Right lobe of liver (tissue), 4 donors: ENCODE measurements at regions not wholly inside any gene's neighbourhood (a gene's known extent, or its start where the extent isn't known, plus 50 kb on each side); places are given as distances from the start of the nearest gene placed in this dataset.

Experiments used
- CTCF ChIP-seq, 4 donors: fragments of 200-600 bp in 3 of 4; fragments of 450-650 bp in 1 of 4; IDR thresholded peaks; one replicate each; pipeline versions ENCODE4 v1.5.1 to v1.8.0; 2016 to 2022; ENCODE audit warnings: antibody characterized with exemption in 4 of 4, mild to moderate bottlenecking in 2 of 4
- POLR2A ChIP-seq: fragments of 450-650 bp; IDR thresholded peaks from one replicate; pipeline ENCODE4 v1.6.1; 2017; ENCODE audit warnings: antibody characterized with exemption, mild to moderate bottlenecking
- donor health status: DM: no; HTN: no; CAD: no.
- donor health status: DM: no; HTN: no; CAD: no.
- donor health status: DM: no; HTN: yes; CAD: no.

DNA sequence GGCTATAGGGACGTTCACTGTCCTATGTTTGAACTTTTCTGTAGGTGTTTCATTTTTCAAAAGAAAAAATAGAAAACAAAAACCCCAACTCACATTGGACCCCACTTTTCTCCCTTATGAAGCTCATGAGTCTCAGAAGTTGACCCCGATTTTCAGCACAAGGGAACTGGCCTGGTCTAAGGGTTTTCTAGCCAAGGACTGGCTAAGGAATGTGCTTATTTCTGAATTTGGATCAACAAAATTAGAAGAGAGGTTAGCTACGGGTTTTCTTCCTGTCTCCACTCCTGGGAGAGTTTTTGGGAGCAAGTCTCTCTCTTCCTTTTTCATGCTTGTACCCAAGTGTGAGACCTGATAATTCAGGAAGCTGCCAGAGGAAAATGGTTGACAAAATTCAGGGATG is 453.2 kb downstream of the KLF12 start:
- TF ChIP-seq POLR2A, result no peak
- TF ChIP-seq CTCF (IDR thresholded peaks at IDR 0.05), result no peak
